ENCODE measurements at regions not wholly inside any gene's neighbourhood (a gene's known extent, or its start where the extent isn't known, plus 50 kb on each side); places are given as distances from the start of the nearest gene placed in this dataset.

- H3K4me2 ChIP-seq (ENCODE audit: low read length): no peak overlapping the region
- no peak for TF ChIP-seq EZH2 (IDR thresholded peaks at IDR 0.05; ENCODE audit: borderline replicate concordance, low read length)
- TF ChIP-seq CTCF (IDR thresholded peaks at IDR 0.05; ENCODE audit: low read length): no peak
- H3K4me1 ChIP-seq (ENCODE audit: insufficient read depth, low read length, severe bottlenecking): no peaks in the 10 kb centered on the region
- no peak overlapping the region for H3K9ac ChIP-seq (ENCODE audit: low read length)
- no peaks in the 10 kb centered on the region for H3F3A ChIP-seq (ENCODE audit: insufficient read depth, low read length)
- no peak overlapping the region for H3K4me3 ChIP-seq (ENCODE audit: low read depth, low read length, poor library complexity, severe bottlenecking)
- H3K9me3 ChIP-seq (ENCODE audit: low read length): no peaks in the 10 kb centered on the region
- H3K9me2 ChIP-seq (ENCODE audit: low read depth, low read length): no peaks in the 10 kb centered on the region
- no peak overlapping the region for H2AFZ ChIP-seq (ENCODE audit: low read length)
- no peak overlapping the region for H3K27ac ChIP-seq (ENCODE audit: low read depth, low read length, poor library complexity, severe bottlenecking)
- H4K20me1 ChIP-seq (ENCODE audit: insufficient read depth, low read length): no peaks in the 10 kb centered on the region
- H3K79me2 ChIP-seq (ENCODE audit: insufficient read depth, low read length): no peaks in the 10 kb centered on the region
- H3K36me3 ChIP-seq (ENCODE audit: insufficient read depth, low read length): no peaks in the 10 kb centered on the region
- no peaks in the 10 kb centered on the region for H3K27me3 ChIP-seq (ENCODE audit: insufficient read depth, low read length)
Measured at GRCh38 chr6:84467296-84467695, 239.9 kb upstream of the CEP162 start.

- Histone ChIP-seq H3K36me3 (ENCODE audit: insufficient read depth, low read length) (no peaks in the 10 kb centered on the region), H4K20me1 (ENCODE audit: insufficient read depth, low read length) (no peaks in the 10 kb centered on the region), H3K4me3 (ENCODE audit: low read depth, low read length, poor library complexity, severe bottlenecking) (no peak overlapping the region), H3K9ac (ENCODE audit: low read length) (no peak overlapping the region), H3K27ac (ENCODE audit: low read depth, low read length, poor library complexity, severe bottlenecking) (no peak overlapping the region), H3K9me3 (ENCODE audit: low read length) (no peaks in the 10 kb centered on the region), H3K79me2 (ENCODE audit: insufficient read depth, low read length) (no peaks in the 10 kb centered on the region), H3K4me1 (ENCODE audit: insufficient read depth, low read length, severe bottlenecking) (no peaks in the 10 kb centered on the region), H3F3A (ENCODE audit: insufficient read depth, low read length) (no peaks in the 10 kb centered on the region), H3K27me3 (ENCODE audit: insufficient read depth, low read length) (no peaks in the 10 kb centered on the region), H3K9me2 (ENCODE audit: low read depth, low read length) (no peaks in the 10 kb centered on the region), H2AFZ (ENCODE audit: low read length) (no peak overlapping the region), H3K4me2 (ENCODE audit: low read length) (no peak overlapping the region)
- TF ChIP-seq CTCF (IDR thresholded peaks at IDR 0.05; ENCODE audit: low read length) (no peak), EZH2 (IDR thresholded peaks at IDR 0.05; ENCODE audit: borderline replicate concordance, low read length) (no peak)
Measured at GRCh38 chr6:84466511-84466910, 239.1 kb upstream of the CEP162 start.

- Histone ChIP-seq H2AFZ (ENCODE audit: low read length) (no peak overlapping the region), H4K20me1 (ENCODE audit: insufficient read depth, low read length) (no peaks in the 10 kb centered on the region), H3K36me3 (ENCODE audit: insufficient read depth, low read length) (no peaks in the 10 kb centered on the region), H3K9ac (ENCODE audit: low read length) (no peak overlapping the region), H3K79me2 (ENCODE audit: insufficient read depth, low read length) (no peaks in the 10 kb centered on the region), H3K27me3 (ENCODE audit: insufficient read depth, low read length) (no peaks in the 10 kb centered on the region), H3K4me3 (ENCODE audit: low read depth, low read length, poor library complexity, severe bottlenecking) (no peak overlapping the region), H3K27ac (ENCODE audit: low read depth, low read length, poor library complexity, severe bottlenecking) (no peak overlapping the region), H3K4me2 (ENCODE audit: low read length) (no peak overlapping the region), H3K9me2 (ENCODE audit: low read depth, low read length) (no peaks in the 10 kb centered on the region), H3K9me3 (ENCODE audit: low read length) (no peaks in the 10 kb centered on the region), H3F3A (ENCODE audit: insufficient read depth, low read length) (no peaks in the 10 kb centered on the region), H3K4me1 (ENCODE audit: insufficient read depth, low read length, severe bottlenecking) (no peaks in the 10 kb centered on the region)
- no peak for TF ChIP-seq EZH2 (IDR thresholded peaks at IDR 0.05; ENCODE audit: borderline replicate concordance, low read length)
- TF ChIP-seq CTCF (IDR thresholded peaks at IDR 0.05; ENCODE audit: low read length): no peak
Measured at GRCh38 chr6:84464471-84464870, 237.0 kb upstream of the CEP162 start.
